GM12873 (cell line): ENCODE measurements at regions not wholly inside any gene's neighbourhood (a gene's known extent, or its start where the extent isn't known, plus 50 kb on each side); places are given as distances from the start of the nearest gene placed in this dataset.

Experiments used
- TF ChIP-seq, protein P1 (sequence below): IDR thresholded peaks from 2 replicates; pipeline ENCODE4 v1.5.1; 2012; ENCODE audit warnings: low read depth, mild to moderate bottlenecking, moderate library complexity, low read length, control low read depth; ENCODE audit not compliant: insufficient read depth; ENCODE audit errors: missing control alignments

DNA sequence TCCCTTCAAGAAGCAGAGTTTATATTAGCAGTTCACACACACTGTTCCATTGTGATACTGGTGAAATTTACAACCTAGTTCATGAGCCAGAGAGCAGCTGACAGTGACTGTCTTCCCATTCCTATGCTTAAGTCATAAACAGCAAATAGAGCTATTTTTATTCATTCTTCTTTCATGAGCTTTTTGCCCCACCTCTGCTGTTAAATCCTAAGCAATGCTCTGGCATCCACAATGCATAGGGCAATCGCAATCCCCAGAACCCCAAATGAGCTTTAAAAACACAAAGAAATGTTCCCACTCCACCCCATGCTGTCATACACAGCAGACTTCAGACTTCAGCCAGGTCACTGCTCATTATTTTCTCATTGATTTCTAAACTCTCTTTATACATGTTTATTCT is 307.5 kb downstream of the ETS1 start:
- TF ChIP-seq, protein P1, sequence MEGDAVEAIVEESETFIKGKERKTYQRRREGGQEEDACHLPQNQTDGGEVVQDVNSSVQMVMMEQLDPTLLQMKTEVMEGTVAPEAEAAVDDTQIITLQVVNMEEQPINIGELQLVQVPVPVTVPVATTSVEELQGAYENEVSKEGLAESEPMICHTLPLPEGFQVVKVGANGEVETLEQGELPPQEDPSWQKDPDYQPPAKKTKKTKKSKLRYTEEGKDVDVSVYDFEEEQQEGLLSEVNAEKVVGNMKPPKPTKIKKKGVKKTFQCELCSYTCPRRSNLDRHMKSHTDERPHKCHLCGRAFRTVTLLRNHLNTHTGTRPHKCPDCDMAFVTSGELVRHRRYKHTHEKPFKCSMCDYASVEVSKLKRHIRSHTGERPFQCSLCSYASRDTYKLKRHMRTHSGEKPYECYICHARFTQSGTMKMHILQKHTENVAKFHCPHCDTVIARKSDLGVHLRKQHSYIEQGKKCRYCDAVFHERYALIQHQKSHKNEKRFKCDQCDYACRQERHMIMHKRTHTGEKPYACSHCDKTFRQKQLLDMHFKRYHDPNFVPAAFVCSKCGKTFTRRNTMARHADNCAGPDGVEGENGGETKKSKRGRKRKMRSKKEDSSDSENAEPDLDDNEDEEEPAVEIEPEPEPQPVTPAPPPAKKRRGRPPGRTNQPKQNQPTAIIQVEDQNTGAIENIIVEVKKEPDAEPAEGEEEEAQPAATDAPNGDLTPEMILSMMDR = no peak

DNA sequence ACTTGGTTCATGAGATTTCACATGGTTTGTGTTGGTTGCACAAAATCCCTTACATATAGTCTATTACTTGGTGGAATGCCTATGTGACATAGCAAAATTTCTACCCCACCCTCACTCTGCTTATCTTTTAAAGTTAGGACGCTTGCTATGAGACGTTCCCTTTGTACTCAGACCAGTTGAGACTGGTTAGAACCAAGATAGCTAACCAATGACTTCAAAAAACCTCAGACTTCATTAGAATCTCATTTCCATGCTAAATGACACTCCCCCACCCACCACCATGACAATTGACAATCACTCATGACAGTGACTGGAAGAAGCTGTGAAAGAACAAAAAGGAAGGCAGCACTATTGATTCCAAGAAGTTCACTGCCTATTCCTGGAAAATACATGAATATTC is 313.6 kb downstream of the ETS1 start:
- TF ChIP-seq, protein P1 = no peak

DNA sequence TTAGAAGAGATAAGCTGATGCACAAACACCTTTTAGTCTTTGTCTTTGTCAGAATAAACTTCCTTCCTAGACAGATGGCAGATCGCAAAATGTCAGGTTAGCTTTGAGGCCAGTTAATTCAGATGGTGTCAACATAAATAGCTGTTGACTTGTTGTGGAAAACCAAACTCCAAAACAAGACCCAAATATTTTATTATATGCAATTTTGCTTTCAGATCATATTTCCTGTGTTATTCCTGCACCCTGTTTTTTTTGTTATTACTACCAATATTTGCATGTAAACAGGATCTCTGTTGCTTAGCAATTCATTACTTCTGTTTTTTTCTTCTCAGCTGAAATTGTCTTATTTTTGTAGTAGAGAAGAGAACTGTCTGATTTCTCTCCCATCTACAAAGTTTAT is 316.0 kb downstream of the ETS1 start:
- TF ChIP-seq, protein P1 = no peak

DNA sequence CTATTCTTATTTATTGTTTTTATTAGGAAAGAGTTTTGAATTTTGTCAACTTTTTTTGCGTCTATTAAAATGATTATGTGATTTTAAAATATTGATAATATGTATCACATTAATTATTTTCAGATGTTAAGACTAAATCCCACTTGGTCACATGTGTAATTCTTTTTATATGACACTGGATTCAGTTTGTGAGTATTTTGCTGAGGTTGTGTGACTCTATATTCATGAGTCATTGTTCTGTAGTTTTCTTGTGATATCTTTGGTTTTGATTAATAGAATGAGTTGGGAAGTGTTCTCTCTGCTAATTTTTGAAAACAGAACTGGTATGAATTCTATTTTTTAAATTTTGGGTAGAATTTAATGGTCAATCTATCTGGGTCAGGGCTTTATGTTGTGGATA is 317.9 kb downstream of the ETS1 start:
- TF ChIP-seq, protein P1 = no peak

DNA sequence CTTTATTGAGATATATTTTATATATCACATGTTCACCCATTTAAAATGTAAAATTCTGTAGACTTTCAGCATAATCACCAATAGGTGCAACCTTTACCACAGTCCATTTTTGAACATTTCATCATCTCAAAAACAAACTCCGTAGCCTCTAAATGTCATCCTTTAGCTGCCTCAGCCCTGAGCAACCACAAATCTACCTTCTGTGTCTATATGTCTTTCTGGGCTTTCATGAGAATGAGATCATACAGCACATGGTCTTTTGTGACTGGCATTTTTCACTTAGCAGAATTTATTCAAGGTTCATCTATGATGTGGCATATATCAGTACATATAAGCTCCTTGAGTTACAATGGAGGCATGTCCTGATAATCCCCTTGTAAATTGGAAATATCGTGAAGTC is 320.5 kb downstream of the ETS1 start:
- TF ChIP-seq, protein P1 = no peak

DNA sequence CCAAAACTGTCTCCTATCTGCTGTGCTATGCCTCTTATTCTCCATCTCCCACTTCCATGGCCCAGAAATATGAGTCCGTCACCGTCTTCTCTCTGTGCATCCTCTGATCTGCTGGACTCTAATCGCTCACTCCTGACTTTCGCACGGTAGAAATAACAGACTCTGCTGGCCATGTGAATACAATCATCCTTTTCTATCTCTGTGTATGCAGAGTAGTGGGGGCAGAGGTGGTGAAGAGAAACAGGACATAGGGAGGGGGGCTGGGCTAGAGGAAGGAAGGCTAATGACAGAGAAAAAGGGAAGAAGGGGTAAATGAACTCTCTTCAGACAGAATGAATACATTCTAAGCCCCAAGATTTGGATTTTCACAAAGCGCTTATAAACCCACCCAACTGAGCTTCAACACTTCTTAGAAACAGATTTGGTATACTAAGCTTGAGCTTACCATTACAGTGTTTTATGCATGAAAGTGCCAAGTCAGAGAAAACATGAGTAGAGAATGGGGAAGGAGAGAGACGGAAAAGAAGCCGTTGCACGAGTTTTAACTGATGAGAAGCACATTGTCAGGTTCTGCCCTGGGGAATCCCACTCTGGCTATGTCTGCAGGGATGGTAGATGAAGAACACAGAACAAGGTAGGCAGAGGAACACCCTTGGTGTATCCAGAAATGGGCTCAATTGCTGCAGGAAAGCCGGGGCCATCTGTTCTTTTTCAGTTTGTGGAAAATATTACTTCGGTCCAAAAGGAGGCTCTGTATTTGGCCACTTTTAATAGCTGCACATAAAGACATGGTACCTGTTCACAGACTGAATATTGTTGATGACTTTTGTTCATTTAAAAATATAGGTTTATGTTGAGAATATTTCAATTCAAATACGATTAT is 324.7 kb downstream of the ETS1 start:
- TF ChIP-seq, protein P1 = no peak

DNA sequence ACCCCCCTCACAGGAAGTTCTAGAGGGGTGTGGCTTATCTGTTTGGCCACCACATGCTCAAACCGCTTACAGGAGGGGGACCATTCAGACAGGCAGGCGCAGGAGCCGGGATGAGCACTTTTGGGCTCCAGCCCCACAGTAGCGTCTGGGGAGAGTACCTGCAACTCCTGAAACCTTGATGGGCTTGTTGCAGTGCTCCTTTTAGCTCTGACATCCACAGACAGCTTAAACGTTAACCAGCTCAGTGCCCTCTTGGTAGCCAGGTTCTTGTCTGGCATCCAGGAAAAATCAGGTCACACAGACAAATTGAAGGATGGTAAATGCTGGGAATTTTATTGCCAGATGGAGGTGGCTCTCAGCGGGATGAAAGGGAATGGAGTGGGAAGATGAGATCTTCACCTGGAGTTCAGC is 326.3 kb downstream of the ETS1 start:
- TF ChIP-seq, protein P1 = no peak
